ENCODE measurements at regions not wholly inside any gene's neighbourhood (a gene's known extent, or its start where the extent isn't known, plus 50 kb on each side); places are given as distances from the start of the nearest gene placed in this dataset.

GRCh38 chr10:33453081-33454025, 118.9 kb upstream of the NRP1 start:
- no peak for DNase-seq

- no peak for DNase-seq
Observed at GRCh38 chr10:33448421-33449140, 114.1 kb upstream of the NRP1 start.

GRCh38 chr10:33441561-33441960, 107.1 kb upstream of the NRP1 start:
- no peak for DNase-seq

- no peak for DNase-seq
Observed at GRCh38 chr10:33434933-33435332, 100.5 kb upstream of the NRP1 start.

- no peak for DNase-seq
Observed at GRCh38 chr10:33428682-33429081, 94.2 kb upstream of the NRP1 start.

GRCh38 chr10:33423154-33423529, 88.7 kb upstream of the NRP1 start:
- DNase-seq: no peak

- DNase-seq: no peak
Observed at GRCh38 chr10:33422471-33423153, 88.1 kb upstream of the NRP1 start.

GRCh38 chr10:33421789-33422462, 87.5 kb upstream of the NRP1 start:
- DNase-seq: no peak

GRCh38 chr10:33419311-33419710, 84.8 kb upstream of the NRP1 start:
- no peak for DNase-seq

GRCh38 chr10:33418301-33418700, 83.8 kb upstream of the NRP1 start:
- no peak for DNase-seq

- no peak for DNase-seq
Observed at GRCh38 chr10:33416691-33417090, 82.2 kb upstream of the NRP1 start.

GRCh38 chr10:33416209-33416608, 81.7 kb upstream of the NRP1 start:
- DNase-seq: no peak

- no peak for DNase-seq
Observed at GRCh38 chr10:33414841-33415240, 80.4 kb upstream of the NRP1 start.

GRCh38 chr10:33412653-33413361, 78.3 kb upstream of the NRP1 start:
- DNase-seq: no peak

- no peak for DNase-seq
Observed at GRCh38 chr10:33412241-33412640, 77.8 kb upstream of the NRP1 start.

GRCh38 chr10:33410860-33411234, 76.4 kb upstream of the NRP1 start:
- DNase-seq: no peak

- DNase-seq: no peak
Observed at GRCh38 chr10:33410096-33410859, 75.8 kb upstream of the NRP1 start.

- no peak for DNase-seq
Observed at GRCh38 chr10:33406596-33406995, 72.1 kb upstream of the NRP1 start.

- DNase-seq: no peak
Observed at GRCh38 chr10:33402220-33403073, 68.0 kb upstream of the NRP1 start.

GRCh38 chr10:33401300-33401699, 66.8 kb upstream of the NRP1 start:
- DNase-seq: no peak

GRCh38 chr10:33398796-33399195, 64.3 kb upstream of the NRP1 start:
- DNase-seq: no peak

Measured in NCI-H524 treated with DMSO at 0.1 percent for 48 hours (cell line).